ENCODE measurements at regions not wholly inside any gene's neighbourhood (a gene's known extent, or its start where the extent isn't known, plus 50 kb on each side); places are given as distances from the start of the nearest gene placed in this dataset.

DNA sequence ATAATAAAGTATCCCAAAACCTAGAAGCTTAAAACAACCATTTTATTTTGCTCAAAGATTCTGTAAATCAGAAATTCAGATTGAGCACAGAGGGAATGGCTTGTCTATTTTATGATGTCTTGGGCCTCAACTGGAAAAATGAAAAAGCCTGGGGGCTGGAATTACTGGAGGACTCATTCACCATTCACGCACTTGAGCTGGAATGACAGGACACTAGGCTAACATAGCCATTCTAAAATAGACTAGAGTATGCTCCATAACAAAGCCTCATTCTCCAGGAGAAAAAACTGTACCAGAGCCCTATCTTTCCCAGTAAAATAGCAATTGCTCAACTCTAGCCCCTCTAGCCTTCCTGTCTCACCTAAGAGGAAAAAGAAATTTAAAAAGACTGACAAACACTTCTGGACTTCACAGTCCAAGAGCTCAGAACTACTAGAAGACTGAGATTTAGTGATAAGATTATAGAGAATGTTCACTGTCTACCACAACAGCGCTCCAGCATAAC, 145.4 kb upstream of the BTBD3 start:
- DNase-seq = no peak

DNA sequence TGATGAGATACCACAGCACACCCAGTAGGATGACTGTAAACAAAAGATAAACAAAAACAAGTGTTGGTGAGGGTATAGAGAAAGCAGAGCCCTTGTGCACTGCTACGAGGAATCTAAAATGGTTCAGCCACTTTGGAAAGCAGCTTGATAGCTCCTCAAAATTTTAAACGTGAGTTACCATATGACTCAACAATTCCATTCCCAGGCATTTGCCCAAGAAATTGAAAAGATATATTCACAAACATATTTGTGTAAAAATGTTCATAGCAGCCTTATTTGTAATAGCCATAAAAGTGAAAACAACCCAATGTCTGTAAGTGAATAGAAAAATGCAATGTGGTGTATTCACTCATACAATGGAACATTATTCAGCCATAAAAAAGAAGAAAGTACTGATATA, 141.0 kb upstream of the BTBD3 start:
- TF ChIP-seq, protein P1, sequence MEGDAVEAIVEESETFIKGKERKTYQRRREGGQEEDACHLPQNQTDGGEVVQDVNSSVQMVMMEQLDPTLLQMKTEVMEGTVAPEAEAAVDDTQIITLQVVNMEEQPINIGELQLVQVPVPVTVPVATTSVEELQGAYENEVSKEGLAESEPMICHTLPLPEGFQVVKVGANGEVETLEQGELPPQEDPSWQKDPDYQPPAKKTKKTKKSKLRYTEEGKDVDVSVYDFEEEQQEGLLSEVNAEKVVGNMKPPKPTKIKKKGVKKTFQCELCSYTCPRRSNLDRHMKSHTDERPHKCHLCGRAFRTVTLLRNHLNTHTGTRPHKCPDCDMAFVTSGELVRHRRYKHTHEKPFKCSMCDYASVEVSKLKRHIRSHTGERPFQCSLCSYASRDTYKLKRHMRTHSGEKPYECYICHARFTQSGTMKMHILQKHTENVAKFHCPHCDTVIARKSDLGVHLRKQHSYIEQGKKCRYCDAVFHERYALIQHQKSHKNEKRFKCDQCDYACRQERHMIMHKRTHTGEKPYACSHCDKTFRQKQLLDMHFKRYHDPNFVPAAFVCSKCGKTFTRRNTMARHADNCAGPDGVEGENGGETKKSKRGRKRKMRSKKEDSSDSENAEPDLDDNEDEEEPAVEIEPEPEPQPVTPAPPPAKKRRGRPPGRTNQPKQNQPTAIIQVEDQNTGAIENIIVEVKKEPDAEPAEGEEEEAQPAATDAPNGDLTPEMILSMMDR (IDR thresholded peaks at IDR 0.05; ENCODE audit: low read depth, low read length) = no peak
- Histone ChIP-seq H3K4me3 (ENCODE audit: low read depth, low read length) (no peak overlapping the region), H3K9me3 (no peaks in the 10 kb centered on the region), H3K4me1 (no peaks in the 10 kb centered on the region), H3K36me3 (no peaks in the 10 kb centered on the region), H3K27me3 (no peaks in the 10 kb centered on the region)
- no peak for DNase-seq

More for the DNA sequence above, 145.4 kb upstream of the BTBD3 start:
- TF ChIP-seq, protein P1 (IDR thresholded peaks at IDR 0.05; ENCODE audit: low read depth, low read length) = no peak
- Histone ChIP-seq H3K27me3 (no peaks in the 10 kb centered on the region), H3K4me1 (no peaks in the 10 kb centered on the region), H3K36me3 (no peaks in the 10 kb centered on the region), H3K4me3 (ENCODE audit: low read depth, low read length) (no peak overlapping the region), H3K9me3 (no peaks in the 10 kb centered on the region)

DNA sequence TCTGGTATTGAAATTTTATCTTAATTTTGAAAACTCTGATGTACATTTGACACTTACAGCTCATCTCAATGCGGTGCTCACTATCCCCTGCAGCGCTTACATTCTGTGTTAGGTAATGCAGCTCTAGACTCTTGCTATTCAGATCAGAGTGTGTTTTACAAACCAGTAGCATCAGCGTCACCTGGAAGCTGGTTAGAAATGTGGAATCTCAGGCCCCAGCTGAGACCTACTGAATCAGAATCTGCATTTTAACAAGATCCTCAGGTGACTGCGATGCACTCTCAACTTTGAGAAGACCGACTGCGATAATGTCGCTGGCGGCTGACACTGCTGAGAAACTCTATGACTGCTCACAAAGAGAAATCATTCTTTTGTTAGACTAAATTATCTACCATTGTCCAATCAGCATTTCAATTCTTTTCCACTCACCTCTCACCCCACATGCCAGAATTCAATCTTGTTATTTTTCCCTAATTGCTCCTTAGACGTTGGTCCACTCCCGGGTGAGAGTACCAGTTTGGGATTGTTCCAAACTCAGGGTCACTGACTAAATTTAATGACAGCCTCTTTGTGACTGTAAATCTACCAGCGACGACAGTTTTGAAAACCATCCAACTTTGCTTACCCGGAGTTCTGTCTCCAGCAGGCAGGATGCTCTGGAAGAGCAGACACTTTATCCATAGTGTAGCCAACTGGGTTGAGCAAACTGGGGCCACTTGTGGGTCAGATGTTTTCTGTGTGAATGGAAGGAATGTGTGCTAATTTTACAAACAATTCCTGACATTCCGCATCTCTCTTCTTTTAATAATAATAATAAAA, 140.1 kb upstream of the BTBD3 start:
- DNase-seq = no peak
- TF ChIP-seq, protein P1 (IDR thresholded peaks at IDR 0.05; ENCODE audit: low read depth, low read length) = no peak
- no peaks in the 10 kb centered on the region for H3K36me3 ChIP-seq
- H3K4me3 ChIP-seq (ENCODE audit: low read depth, low read length) = no peak overlapping the region
- H3K27me3 ChIP-seq = no peaks in the 10 kb centered on the region
- no peaks in the 10 kb centered on the region for H3K9me3 ChIP-seq
- no peaks in the 10 kb centered on the region for H3K4me1 ChIP-seq

DNA sequence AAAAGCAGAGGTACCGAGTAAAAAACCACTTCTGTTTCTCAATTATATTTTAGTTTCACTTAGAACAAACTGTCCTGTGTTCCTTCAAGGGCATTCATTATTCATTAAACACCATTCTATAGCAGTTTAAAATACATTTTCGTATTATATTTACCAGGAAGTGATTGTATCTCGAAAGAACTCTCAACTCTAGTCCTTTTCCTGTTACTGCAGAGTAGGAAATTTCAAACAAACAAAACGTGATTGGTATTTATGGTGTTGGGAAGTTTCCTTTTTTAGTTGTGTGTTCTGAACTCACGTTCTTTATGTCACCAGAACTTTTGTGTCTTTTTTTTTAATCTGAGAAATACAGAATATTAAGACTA, 139.5 kb upstream of the BTBD3 start:
- Histone ChIP-seq H3K9me3 (no peaks in the 10 kb centered on the region), H3K4me1 (no peaks in the 10 kb centered on the region), H3K36me3 (no peaks in the 10 kb centered on the region), H3K4me3 (ENCODE audit: low read depth, low read length) (no peak overlapping the region), H3K27me3 (no peaks in the 10 kb centered on the region)
- no peak for DNase-seq
- TF ChIP-seq, protein P1 (IDR thresholded peaks at IDR 0.05; ENCODE audit: low read depth, low read length) = no peak

DNA sequence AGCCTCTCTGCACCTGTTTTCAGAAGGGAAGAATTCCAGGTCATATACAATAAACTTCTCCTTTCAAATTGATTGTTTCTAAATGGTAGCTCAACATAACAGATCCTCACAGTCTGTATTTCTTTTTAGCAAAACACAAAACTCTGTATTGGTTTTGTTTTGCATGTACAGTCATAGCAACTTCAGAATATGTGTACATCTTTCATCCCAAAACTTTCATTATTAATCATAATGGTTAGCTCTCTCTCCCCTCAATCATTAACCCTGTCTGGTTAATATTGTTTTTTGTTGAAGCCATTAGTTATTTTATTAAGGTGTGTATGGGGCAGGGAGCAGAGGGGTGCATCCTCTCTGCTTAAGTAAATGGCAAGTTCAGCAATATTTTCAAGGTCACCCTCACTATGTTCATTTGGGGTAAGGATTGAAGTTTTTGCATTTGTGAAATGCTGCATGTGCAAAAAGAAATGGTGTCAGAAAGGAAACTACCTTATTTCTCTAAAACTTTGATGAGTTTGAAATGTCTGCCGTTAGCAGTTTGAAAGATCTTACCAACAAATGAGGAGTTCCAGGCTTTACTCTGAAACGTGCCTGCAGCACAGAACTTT, 136.8 kb upstream of the BTBD3 start:
- Histone ChIP-seq H3K9me3 (no peaks in the 10 kb centered on the region), H3K4me1 (no peaks in the 10 kb centered on the region), H3K36me3 (no peaks in the 10 kb centered on the region), H3K27me3 (no peaks in the 10 kb centered on the region), H3K4me3 (ENCODE audit: low read depth, low read length) (no peak overlapping the region)
- TF ChIP-seq, protein P1 (IDR thresholded peaks at IDR 0.05; ENCODE audit: low read depth, low read length) = no peak
- DNase-seq = no peak
